GM12891 (cell line): ENCODE measurements at regions not wholly inside any gene's neighbourhood (a gene's known extent, or its start where the extent isn't known, plus 50 kb on each side); places are given as distances from the start of the nearest gene placed in this dataset.

Experiments
- POLR2A ChIP-seq: IDR thresholded peaks from 2 replicates; pipeline ENCODE4 v1.6.1; 2011; ENCODE audit warnings: low read depth, low read length, control low read depth
- POLR2AphosphoS5 ChIP-seq: IDR thresholded peaks from 2 replicates; pipeline ENCODE4 v1.6.1; 2011; ENCODE audit warnings: low read depth, low read length, control low read depth
- POU2F2 ChIP-seq: IDR thresholded peaks from 2 replicates; pipeline ENCODE4 v1.6.1; 2011; ENCODE audit warnings: low read depth, mild to moderate bottlenecking, control low read depth, low read length, moderate library complexity
- SPI1 ChIP-seq: IDR thresholded peaks from 2 replicates; pipeline ENCODE4 v1.6.1; 2011; ENCODE audit warnings: low read depth, low read length, control low read depth
- TAF1 ChIP-seq: IDR thresholded peaks from 2 replicates; pipeline ENCODE4 v1.6.1; 2011; ENCODE audit warnings: low read depth, low read length, control low read depth

GRCh38 chr13:22789916-22790315, 390.9 kb upstream of the SGCG start:
- TF ChIP-seq POLR2A = no peak
- TF ChIP-seq POLR2AphosphoS5 = no peak
- TF ChIP-seq POU2F2 = no peak
- TF ChIP-seq TAF1 = no peak
- no peak for TF ChIP-seq SPI1
